Suprapubic skin (tissue), 4 donors: ENCODE measurements at regions not wholly inside any gene's neighbourhood (a gene's known extent, or its start where the extent isn't known, plus 50 kb on each side); places are given as distances from the start of the nearest gene placed in this dataset.

Source experiments
- CTCF ChIP-seq, 2 donors: fragments of 200-600 bp in 1 of 2; fragments of 450-650 bp in 1 of 2; sonication (generic) in 1 of 2; IDR thresholded peaks; one replicate each; pipeline ENCODE4 v1.5.1; 2016 to 2019; ENCODE audit warnings: antibody characterized with exemption in 2 of 2, mild to moderate bottlenecking in 1 of 2, moderate library complexity in 1 of 2
- EP300 ChIP-seq: sonication (generic); formaldehyde crosslinking; IDR thresholded peaks from one replicate; pipeline ENCODE4 v1.6.1; 2017; ENCODE audit warnings: antibody characterized with exemption
- POLR2A ChIP-seq, 2 donors: fragments of 450-650 bp; IDR thresholded peaks; one replicate each; pipeline ENCODE4 v1.6.1; 2017; ENCODE audit warnings: antibody characterized with exemption in 2 of 2, mild to moderate bottlenecking in 2 of 2, moderate library complexity in 2 of 2
- POLR2AphosphoS5 ChIP-seq, 3 donors: sonication (generic); formaldehyde crosslinking; IDR thresholded peaks; one replicate each; pipeline ENCODE4 v1.6.1; 2017; ENCODE audit warnings: antibody characterized with exemption in 3 of 3

- no peak for TF ChIP-seq CTCF (IDR thresholded peaks at IDR 0.05)
- no peak for TF ChIP-seq POLR2A (IDR thresholded peaks at IDR 0.05)
- no peak for TF ChIP-seq EP300
- TF ChIP-seq POLR2AphosphoS5 (IDR thresholded peaks at IDR 0.05): no peak
Observed at GRCh38 chr14:49408187-49408933, 177.8 kb downstream of the RPS29 start.
